CD4-positive, alpha-beta T cell (primary cell): ENCODE measurements at regions not wholly inside any gene's neighbourhood (a gene's known extent, or its start where the extent isn't known, plus 50 kb on each side); places are given as distances from the start of the nearest gene placed in this dataset.

Experiments used
- ATAC-seq: fragments of 200-7000 bp; cut with Tn5 transposase; one replicate; pipeline ENCODE4 v1.10.0; 2022; ENCODE audit warnings: mild to moderate bottlenecking; ENCODE audit not compliant: poor library complexity
- CTCF ChIA-PET: fragments of 350-600 bp; sonication (Branson Sonifier 250); formaldehyde crosslinking; loops from one replicate; lab custom pipeline; 2021; ENCODE audit warnings: antibody characterized with exemption, inconsistent platforms; lab: Charles Lee
- POLR2A ChIA-PET: fragments of 350-600 bp; sonication (Branson Sonifier 250); formaldehyde crosslinking; loops from one replicate; lab custom pipeline; 2021; ENCODE audit warnings: antibody characterized with exemption, inconsistent platforms; lab: Charles Lee
- DNase-seq, 14 experiments: peaks; one replicate each; pipeline ENCODE4 v3.0.0-alpha.2; 2013 to 2020; ENCODE audit warnings: mixed read lengths in 2 of 14
- H3K27ac ChIP-seq, 2 donors: one replicate each; pipeline versions ENCODE4 v1.5.1 to v1.7.0; 2013; ENCODE audit warnings: low read length in 2 of 2, low read depth in 1 of 2, mild to moderate bottlenecking in 1 of 2
- H3K27me3 ChIP-seq, 2 experiments: 1 replicate in 1 of 2; 2 replicates in 1 of 2; pipeline versions ENCODE4 v1.6.1 to v1.7.0; 2013; ENCODE audit warnings: low read length in 2 of 2, control low read depth in 1 of 2, mild to moderate bottlenecking in 1 of 2, moderate library complexity in 1 of 2; ENCODE audit not compliant: insufficient read depth in 2 of 2, control insufficient read depth in 1 of 2
- H3K36me3 ChIP-seq: one replicate; pipeline ENCODE4 v1.6.1; 2013; ENCODE audit warnings: low read length, control low read depth; ENCODE audit not compliant: insufficient read depth
- H3K4me1 ChIP-seq: one replicate; pipeline ENCODE4 v1.6.1; 2013; ENCODE audit warnings: low read length, control low read depth; ENCODE audit not compliant: insufficient read depth
- H3K4me3 ChIP-seq: one replicate; pipeline ENCODE4 v1.5.1; 2013; ENCODE audit warnings: mild to moderate bottlenecking, low read length, moderate library complexity
- H3K9me3 ChIP-seq, 2 experiments: 1 replicate in 1 of 2; 2 replicates in 1 of 2; pipeline versions ENCODE4 v1.6.1 to v1.7.0; 2013; ENCODE audit warnings: low read length in 2 of 2, mild to moderate bottlenecking in 2 of 2, control low read depth in 1 of 2, moderate library complexity in 1 of 2; ENCODE audit not compliant: control insufficient read depth in 1 of 2, insufficient read depth in 1 of 2
- H3K27ac Mint-ChIP-seq: one replicate; pipeline ENCODE4 v1.8.0; 2020; ENCODE audit warnings: mixed read lengths
- H3K27me3 Mint-ChIP-seq: one replicate; pipeline ENCODE4 v1.8.0; 2021; ENCODE audit warnings: mixed read lengths
- H3K36me3 Mint-ChIP-seq: one replicate; pipeline ENCODE4 v1.8.0; 2021; ENCODE audit warnings: low read depth, mixed read lengths
- H3K4me1 Mint-ChIP-seq: one replicate; pipeline ENCODE4 v1.8.0; 2021; ENCODE audit warnings: low read depth, mixed read lengths
- H3K4me3 Mint-ChIP-seq: one replicate; pipeline ENCODE4 v1.8.0; 2020; ENCODE audit warnings: mild to moderate bottlenecking, mixed read lengths
- H3K9me3 Mint-ChIP-seq: one replicate; pipeline ENCODE4 v1.8.0; 2020; ENCODE audit warnings: mixed read lengths
- intact Hi-C, 2 experiments: fragments of 100-400 bp; cut with DNase I in 1 of 2; cut with micrococcal nuclease in 1 of 2; formaldehyde crosslinking; loops; one replicate each; pipeline versions ENCODE4 v1.15.1 to v1.9.0; 2023 to 2025; cut with DNase I, micrococcal nuclease
- TF ChIP-seq, protein P1 (sequence below): fragments of 200-600 bp; IDR thresholded peaks from one replicate; pipeline ENCODE4 v1.8.0; 2022; ENCODE audit warnings: antibody characterized with exemption, mild to moderate bottlenecking

DNA sequence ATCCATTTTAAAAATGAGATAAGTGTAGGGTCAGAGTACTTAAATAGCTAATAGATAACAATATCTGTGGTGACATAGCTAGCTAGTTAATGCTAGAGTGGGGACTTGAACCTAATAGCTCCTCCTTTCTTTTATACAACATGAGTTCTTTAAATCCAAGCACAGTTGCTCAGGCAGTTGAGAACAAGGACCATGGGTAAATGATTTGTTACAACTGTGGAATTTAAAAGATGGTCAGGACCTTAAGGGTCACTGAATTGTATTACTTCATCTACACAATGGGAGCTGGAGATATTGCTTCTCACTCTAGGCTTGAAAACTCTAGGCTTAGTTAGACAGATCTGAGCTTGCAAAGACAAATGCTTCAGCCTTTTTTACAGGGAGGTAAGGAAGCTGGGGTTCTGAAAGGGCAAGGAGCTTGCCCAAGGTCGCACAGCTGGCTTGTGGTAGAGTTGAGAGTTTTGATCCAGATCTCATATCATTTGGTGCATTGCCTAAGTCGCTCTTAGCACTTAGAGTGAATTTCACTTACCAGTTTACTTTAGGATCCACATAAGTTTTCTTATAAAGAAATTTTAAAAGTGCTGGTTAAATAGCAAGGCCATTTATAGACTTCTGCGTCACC lies 90.2 kb downstream of the EDEM1 start:
- POLR2A ChIA-PET, result no interaction called here
- CTCF ChIA-PET, result no interaction called here
- TF ChIP-seq, protein P1, sequence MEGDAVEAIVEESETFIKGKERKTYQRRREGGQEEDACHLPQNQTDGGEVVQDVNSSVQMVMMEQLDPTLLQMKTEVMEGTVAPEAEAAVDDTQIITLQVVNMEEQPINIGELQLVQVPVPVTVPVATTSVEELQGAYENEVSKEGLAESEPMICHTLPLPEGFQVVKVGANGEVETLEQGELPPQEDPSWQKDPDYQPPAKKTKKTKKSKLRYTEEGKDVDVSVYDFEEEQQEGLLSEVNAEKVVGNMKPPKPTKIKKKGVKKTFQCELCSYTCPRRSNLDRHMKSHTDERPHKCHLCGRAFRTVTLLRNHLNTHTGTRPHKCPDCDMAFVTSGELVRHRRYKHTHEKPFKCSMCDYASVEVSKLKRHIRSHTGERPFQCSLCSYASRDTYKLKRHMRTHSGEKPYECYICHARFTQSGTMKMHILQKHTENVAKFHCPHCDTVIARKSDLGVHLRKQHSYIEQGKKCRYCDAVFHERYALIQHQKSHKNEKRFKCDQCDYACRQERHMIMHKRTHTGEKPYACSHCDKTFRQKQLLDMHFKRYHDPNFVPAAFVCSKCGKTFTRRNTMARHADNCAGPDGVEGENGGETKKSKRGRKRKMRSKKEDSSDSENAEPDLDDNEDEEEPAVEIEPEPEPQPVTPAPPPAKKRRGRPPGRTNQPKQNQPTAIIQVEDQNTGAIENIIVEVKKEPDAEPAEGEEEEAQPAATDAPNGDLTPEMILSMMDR, result no peak
- Histone ChIP-seq H3K4me3 (no peak overlapping the region), H3K27ac (no peak overlapping the region), H3K4me1 (no peaks in the 10 kb centered on the region), H3K27me3 (peaks cover 0 to 2% of the 10 kb centered on the region in 2 experiments), H3K36me3 (no peaks in the 10 kb centered on the region), H3K9me3 (peaks cover 4 to 13% of the 10 kb centered on the region in 2 experiments)
- Mint-ChIP-seq H3K27ac (no peak overlapping the region), H3K4me3 (no peak overlapping the region), H3K36me3 (no peaks in the 10 kb centered on the region), H3K27me3 (no peaks in the 10 kb centered on the region), H3K9me3 (peaks cover 10% of the 10 kb centered on the region), H3K4me1 (no peaks in the 10 kb centered on the region)
- DNase-seq (no peak), ATAC-seq (no peak)
- intact Hi-C loops, result no loop called here

- Histone ChIP-seq H3K36me3 (no peaks in the 10 kb centered on the region), H3K27ac (no peak overlapping the region), H3K4me1 (no peaks in the 10 kb centered on the region), H3K4me3 (no peak overlapping the region), H3K27me3 (peaks cover 0 to 2% of the 10 kb centered on the region in 2 experiments), H3K9me3 (peaks cover 4 to 13% of the 10 kb centered on the region in 2 experiments)
- Mint-ChIP-seq H3K4me3 (no peak overlapping the region), H3K27me3 (no peaks in the 10 kb centered on the region), H3K9me3 (peaks cover 10% of the 10 kb centered on the region), H3K27ac (no peak overlapping the region), H3K36me3 (no peaks in the 10 kb centered on the region), H3K4me1 (no peaks in the 10 kb centered on the region)
- POLR2A ChIA-PET, result no interaction called here
- DNase-seq (no peak), ATAC-seq (no peak)
- intact Hi-C loops, result no loop called here
- TF ChIP-seq, protein P1, result no peak
- CTCF ChIA-PET, result no interaction called here
These were observed 91.2 kb downstream of the EDEM1 start for GRCh38 chr3:5278666-5279065.

GRCh38 chr3:5282703-5283102 lies 95.2 kb downstream of the EDEM1 start:
- Histone ChIP-seq H3K4me1 (no peaks in the 10 kb centered on the region), H3K4me3 (no peak overlapping the region), H3K27ac (no peak overlapping the region), H3K9me3 (peaks cover 13 to 17% of the 10 kb centered on the region in 2 experiments), H3K27me3 (peaks cover 0 to 2% of the 10 kb centered on the region in 2 experiments), H3K36me3 (no peaks in the 10 kb centered on the region)
- Mint-ChIP-seq H3K27me3 (peaks cover 8% of the 10 kb centered on the region), H3K4me1 (no peaks in the 10 kb centered on the region), H3K9me3 (peaks cover 13% of the 10 kb centered on the region), H3K36me3 (peaks cover 3% of the 10 kb centered on the region), H3K27ac (no peak overlapping the region), H3K4me3 (no peak overlapping the region)
- ATAC-seq (no peak), DNase-seq (no peak)
- ChIA-PET CTCF (no interaction called here), POLR2A (no interaction called here)
- TF ChIP-seq, protein P1, result no peak
- intact Hi-C loops, result no loop called here
